Upper lobe of left lung (tissue), 6 donors: ENCODE measurements at regions not wholly inside any gene's neighbourhood (a gene's known extent, or its start where the extent isn't known, plus 50 kb on each side); places are given as distances from the start of the nearest gene placed in this dataset.

Source experiments
- ATAC-seq, 2 donors: fragments of 200-7000 bp; cut with Tn5 transposase; one replicate each; pipeline ENCODE4 v1.9.1; 2022; ENCODE audit warnings: mild to moderate bottlenecking in 2 of 2, moderate library complexity in 2 of 2; ENCODE audit not compliant: low FRiP score in 2 of 2
- DNase-seq, 2 donors: peaks; one replicate each; pipeline ENCODE4 v3.0.0-alpha.2; 2019 to 2020
- H3K27ac ChIP-seq, 4 donors: fragments of 200-600 bp; sonication (generic); one replicate each; pipeline ENCODE4 v1.5.1; 2016 to 2019
- H3K27me3 ChIP-seq, 4 donors: fragments of 200-600 bp; sonication (generic); one replicate each; pipeline ENCODE4 v1.5.1; 2017 to 2019
- H3K36me3 ChIP-seq, 4 donors: fragments of 200-600 bp; sonication (generic); one replicate each; pipeline ENCODE4 v1.5.1; 2016 to 2019
- H3K4me1 ChIP-seq, 4 donors: fragments of 200-600 bp; sonication (generic); one replicate each; pipeline ENCODE4 v1.5.1; 2018 to 2019
- H3K4me3 ChIP-seq, 4 donors: fragments of 200-600 bp; sonication (generic); one replicate each; pipeline ENCODE4 v1.5.1; 2017 to 2019; ENCODE audit warnings: mild to moderate bottlenecking in 2 of 4, moderate library complexity in 1 of 4
- H3K9me3 ChIP-seq, 4 donors: fragments of 200-600 bp; sonication (generic); one replicate each; pipeline ENCODE4 v1.5.1; 2018 to 2019
- CTCF ChIP-seq, 6 experiments: fragments of 450-650 bp in 4 of 6; fragments of 200-600 bp in 2 of 6; sonication (generic) in 2 of 6; IDR thresholded peaks; one replicate each; pipeline ENCODE4 v1.5.1; 2016 to 2019; ENCODE audit warnings: antibody characterized with exemption in 6 of 6
- EP300 ChIP-seq, 4 donors: sonication (generic); formaldehyde crosslinking; IDR thresholded peaks; one replicate each; pipeline ENCODE4 v1.5.1; 2017; ENCODE audit warnings: antibody characterized with exemption in 4 of 4, control low read depth in 2 of 4
- POLR2A ChIP-seq, 4 donors: fragments of 450-650 bp; IDR thresholded peaks; one replicate each; pipeline ENCODE4 v1.5.1; 2016 to 2017; ENCODE audit warnings: antibody characterized with exemption in 4 of 4, mild to moderate bottlenecking in 2 of 4
- POLR2AphosphoS5 ChIP-seq, 2 donors: sonication (generic); formaldehyde crosslinking; IDR thresholded peaks; one replicate each; pipeline ENCODE4 v1.5.1; 2017; ENCODE audit warnings: antibody characterized with exemption in 2 of 2
- WGBS, 2 donors: methylation state at CpG; one replicate each; pipeline ENCODE4 v1.1.5; 2017 to 2018; 5-methylcytosine and 5-hydroxymethylcytosine counted together
- donor health status: DM: no; HTN: no; CAD: no; lungs with moderate emphysema.
- donor health status: DM: no; HTN: yes; CAD: no; lungs with severe emphysema.

DNA sequence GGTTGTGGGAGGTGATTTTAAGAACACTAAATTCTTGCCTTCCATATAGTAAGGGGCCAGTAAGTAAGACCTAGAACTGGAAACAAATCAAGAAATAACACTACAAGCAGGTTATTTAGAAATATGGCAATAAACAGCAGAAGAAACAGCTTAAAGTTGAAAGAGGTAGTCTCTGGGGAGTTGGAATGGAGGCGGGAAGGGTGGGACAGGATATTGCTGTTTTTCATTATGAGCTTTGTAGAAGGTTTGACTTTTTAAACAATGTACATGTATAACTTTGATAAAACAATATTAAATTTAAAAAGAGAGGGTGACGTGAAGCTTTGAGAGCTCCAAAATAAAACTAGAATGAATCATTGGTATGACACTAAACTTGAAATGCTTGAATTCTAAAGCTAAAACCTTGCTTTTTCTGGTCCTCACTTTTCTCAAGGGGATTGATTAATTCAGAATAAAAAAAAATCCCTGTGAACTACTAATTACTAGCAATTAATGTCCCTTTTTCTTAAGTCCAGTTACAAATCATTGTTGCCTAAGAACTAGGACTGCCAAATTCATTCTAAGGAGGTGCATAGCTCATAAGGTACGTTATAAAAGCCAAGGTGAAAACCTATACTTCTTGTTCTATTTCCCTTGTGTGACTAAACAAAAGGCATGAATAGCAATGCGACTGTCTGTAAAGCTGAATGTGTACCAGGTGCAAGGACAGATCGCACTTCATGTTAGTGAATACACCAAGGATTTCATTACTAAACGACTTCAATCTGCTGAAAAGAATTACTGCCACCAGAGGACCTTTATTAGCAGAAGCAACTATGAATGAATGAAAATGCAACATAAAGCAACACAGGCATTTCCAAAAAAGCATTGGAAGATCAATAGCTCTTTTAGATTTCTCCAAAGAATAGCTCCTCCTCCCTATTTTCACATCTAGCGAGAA is 177.5 kb downstream of the RBM43 start:
- no peak for ATAC-seq
- no peak for DNase-seq

DNA sequence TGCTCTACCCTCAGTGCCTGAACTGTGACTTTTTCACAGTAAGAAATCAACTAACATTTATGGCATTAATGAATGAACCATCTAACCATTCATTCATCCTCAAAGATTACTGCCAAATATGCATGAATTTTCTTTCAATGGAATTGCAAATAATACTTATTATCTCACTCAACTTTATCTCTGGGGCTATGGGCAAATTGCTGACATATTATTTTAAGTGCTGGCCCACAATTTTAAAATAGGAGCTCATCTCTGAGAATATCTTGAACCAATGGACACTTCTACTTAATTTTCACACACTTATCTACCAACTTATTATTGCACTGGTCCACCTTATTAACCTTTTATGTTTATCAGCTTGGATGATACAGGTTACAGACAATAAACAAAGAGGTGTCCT is 182.8 kb downstream of the RBM43 start:
- H3K4me1 ChIP-seq: no peaks in the 10 kb centered on the region
- no peak overlapping the region for H3K27ac ChIP-seq
- no peaks in the 10 kb centered on the region for H3K9me3 ChIP-seq
- no peaks in the 10 kb centered on the region for H3K36me3 ChIP-seq
- TF ChIP-seq POLR2A (IDR thresholded peaks at IDR 0.05): no peak
- no peak for TF ChIP-seq EP300 (IDR thresholded peaks at IDR 0.05)
- TF ChIP-seq POLR2AphosphoS5 (IDR thresholded peaks at IDR 0.05): no peak
- no peak for TF ChIP-seq CTCF (IDR thresholded peaks at IDR 0.05)
- H3K4me3 ChIP-seq: no peak overlapping the region
- no peaks in the 10 kb centered on the region for H3K27me3 ChIP-seq
- ATAC-seq: no peak
- no peak for DNase-seq

More for the DNA sequence above, 177.5 kb downstream of the RBM43 start:
- Histone ChIP-seq H3K4me3 (no peak overlapping the region), H3K9me3 (no peaks in the 10 kb centered on the region), H3K27ac (no peak overlapping the region), H3K4me1 (no peaks in the 10 kb centered on the region), H3K36me3 (no peaks in the 10 kb centered on the region), H3K27me3 (no peaks in the 10 kb centered on the region)
- WGBS, 2 donors: 76 to 82% methylated on average over 7 of the region's 7 CpGs
- TF ChIP-seq CTCF (IDR thresholded peaks at IDR 0.05): no peak
- no peak for TF ChIP-seq POLR2AphosphoS5 (IDR thresholded peaks at IDR 0.05)
- no peak for TF ChIP-seq POLR2A (IDR thresholded peaks at IDR 0.05)
- no peak for TF ChIP-seq EP300 (IDR thresholded peaks at IDR 0.05)

DNA sequence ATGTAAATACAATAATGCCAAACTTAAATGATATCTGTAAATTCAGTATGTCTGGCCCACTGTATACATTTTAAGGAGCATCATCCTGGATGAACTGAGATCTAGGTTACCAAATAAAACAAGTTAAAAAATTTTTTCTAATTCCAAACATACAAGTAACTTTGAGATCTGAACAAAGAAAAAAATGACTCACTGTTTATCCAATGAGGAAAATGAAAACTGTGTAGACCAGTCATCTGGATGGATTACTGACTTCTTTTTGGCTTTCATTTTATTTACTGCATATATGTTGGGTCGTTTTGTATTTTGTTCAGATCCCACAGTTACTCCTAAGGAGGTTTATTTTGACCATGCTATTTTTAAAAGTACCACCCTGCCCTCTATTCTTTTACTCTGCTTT is 189.8 kb downstream of the RBM43 start:
- Histone ChIP-seq H3K36me3 (no peaks in the 10 kb centered on the region), H3K9me3 (no peaks in the 10 kb centered on the region), H3K4me3 (no peak overlapping the region), H3K4me1 (no peaks in the 10 kb centered on the region), H3K27me3 (no peaks in the 10 kb centered on the region), H3K27ac (no peak overlapping the region)
- 62 to 73% methylated on average over 1 of the region's 1 CpG for WGBS, 2 donors
- ATAC-seq (no peak), DNase-seq (no peak)
- TF ChIP-seq POLR2A (IDR thresholded peaks at IDR 0.05) (no peak), EP300 (IDR thresholded peaks at IDR 0.05) (no peak), POLR2AphosphoS5 (IDR thresholded peaks at IDR 0.05) (no peak), CTCF (IDR thresholded peaks at IDR 0.05) (no peak)

GRCh38 chr2:151071382-151071781 is 190.3 kb downstream of the RBM43 start:
- ATAC-seq (no peak), DNase-seq (no peak)
- TF ChIP-seq POLR2A (IDR thresholded peaks at IDR 0.05): no peak
- no peak for TF ChIP-seq EP300 (IDR thresholded peaks at IDR 0.05)
- no peak for TF ChIP-seq POLR2AphosphoS5 (IDR thresholded peaks at IDR 0.05)
- TF ChIP-seq CTCF (IDR thresholded peaks at IDR 0.05): no peak
- Histone ChIP-seq H3K4me3 (no peak overlapping the region), H3K4me1 (no peaks in the 10 kb centered on the region), H3K27me3 (no peaks in the 10 kb centered on the region), H3K9me3 (no peaks in the 10 kb centered on the region), H3K27ac (no peak overlapping the region), H3K36me3 (no peaks in the 10 kb centered on the region)
- WGBS, 2 donors: 37 to 38% methylated on average over 2 of the region's 2 CpGs

- H3K4me3 ChIP-seq: no peak overlapping the region
- H3K27me3 ChIP-seq: no peaks in the 10 kb centered on the region
- no peak for ATAC-seq
- H3K4me1 ChIP-seq: no peaks in the 10 kb centered on the region
- TF ChIP-seq POLR2AphosphoS5 (IDR thresholded peaks at IDR 0.05) (no peak), EP300 (IDR thresholded peaks at IDR 0.05) (no peak), CTCF (IDR thresholded peaks at IDR 0.05) (no peak), POLR2A (IDR thresholded peaks at IDR 0.05) (no peak)
- H3K36me3 ChIP-seq: no peaks in the 10 kb centered on the region
- 45 to 67% methylated on average over 1 of the region's 1 CpG for WGBS, 2 donors
- no peaks in the 10 kb centered on the region for H3K9me3 ChIP-seq
- DNase-seq: no peak
- H3K27ac ChIP-seq: no peak overlapping the region
Observed at GRCh38 chr2:151070253-151070652, 191.4 kb downstream of the RBM43 start.
